ENCODE measurements at regions not wholly inside any gene's neighbourhood (a gene's known extent, or its start where the extent isn't known, plus 50 kb on each side); places are given as distances from the start of the nearest gene placed in this dataset.

GRCh38 chr17:72591289-72592241 lies 470.7 kb downstream of the SOX9 start:
- peaks cover 11 to 15% (median 13%) of the 10 kb centered on the region in 4 donors for H3K4me1 ChIP-seq (ENCODE audit: control insufficient read depth in 4 of 4, insufficient read depth in 4 of 4, low read length in 3 of 4)
- H3K9ac ChIP-seq (ENCODE audit: low read depth in 1 of 2, low read length in 2 of 2) = no peak overlapping the region
- H3K36me3 ChIP-seq (ENCODE audit: control insufficient read depth in 4 of 4, insufficient read depth in 3 of 4, low read depth in 1 of 4, low read length in 3 of 4) = no peaks in the 10 kb centered on the region
- H3K4me3 ChIP-seq (ENCODE audit: low read depth in 1 of 3, low read length in 3 of 3) = peak overlapping the region in 2 of 3 donors; percentile 47 to 48
- no peak overlapping the region for H3K27ac ChIP-seq (ENCODE audit: low read depth in 1 of 2, low read length in 2 of 2)
- peaks cover 2 to 9% (median 6%) of the 10 kb centered on the region in 4 donors for H3K27me3 ChIP-seq (ENCODE audit: control insufficient read depth in 4 of 4, insufficient read depth in 4 of 4, low read length in 3 of 4)
- no peak for TF ChIP-seq FOXA1 (IDR thresholded peaks at IDR 0.05)
- no peak for TF ChIP-seq EGR1 (IDR thresholded peaks at IDR 0.05; ENCODE audit: low read depth in 2 of 2)
- TF ChIP-seq GABPA (IDR thresholded peaks at IDR 0.05 in 1 of 2, conservative IDR thresholded peaks at IDR 0.05 in 1 of 2) = no peak
- TF ChIP-seq RAD21 (IDR thresholded peaks at IDR 0.05) = no peak
- no peak for TF ChIP-seq CTCF (IDR thresholded peaks at IDR 0.05; ENCODE audit: low read depth, low read length, missing input control)
- TF ChIP-seq RXRA (IDR thresholded peaks at IDR 0.05) = no peak
- TF ChIP-seq HNF4A (conservative IDR thresholded peaks at IDR 0.05) = no peak
- no peak for DNase-seq (ENCODE audit: low spot score)
- no peaks in the 10 kb centered on the region for H3K9me3 ChIP-seq (ENCODE audit: control insufficient read depth in 4 of 4, low read length in 3 of 4)
- WGBS = 3% methylated on average over 62 of the region's 62 CpGs

- H3K4me1 ChIP-seq (ENCODE audit: control insufficient read depth in 4 of 4, insufficient read depth in 4 of 4, low read length in 3 of 4) = peaks cover 11 to 15% (median 13%) of the 10 kb centered on the region in 4 donors
Observed at GRCh38 chr17:72592242-72592966, 471.6 kb downstream of the SOX9 start.

DNA sequence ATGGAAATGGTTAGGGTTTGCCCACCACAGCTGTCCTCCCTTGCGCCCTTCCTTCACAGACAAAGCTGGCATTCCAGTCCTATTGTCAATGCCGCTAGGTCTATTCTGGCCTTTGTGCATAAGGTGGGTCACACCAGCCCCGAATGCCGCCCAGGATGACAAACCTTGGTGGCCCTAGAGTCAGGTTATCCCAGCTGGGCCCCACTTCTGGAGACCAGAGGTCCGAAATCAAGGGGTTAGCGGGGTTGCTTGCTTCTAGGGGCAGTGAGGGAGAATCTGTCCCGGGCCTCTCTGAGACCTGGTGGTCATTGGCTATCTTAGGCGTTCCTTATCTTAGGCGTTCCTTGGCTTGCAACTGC lies 472.1 kb downstream of the SOX9 start:
- WGBS = 75% methylated on average over 9 of the region's 9 CpGs
- no peak overlapping the region for H3K4me3 ChIP-seq (ENCODE audit: low read depth in 1 of 3, low read length in 3 of 3)
- peaks cover 11 to 15% (median 13%) of the 10 kb centered on the region in 4 donors for H3K4me1 ChIP-seq (ENCODE audit: control insufficient read depth in 4 of 4, insufficient read depth in 4 of 4, low read length in 3 of 4)
- H3K27ac ChIP-seq (ENCODE audit: low read depth in 1 of 2, low read length in 2 of 2) = no peak overlapping the region
- no peak for DNase-seq (ENCODE audit: low spot score)
- peaks cover 2 to 9% (median 7%) of the 10 kb centered on the region in 4 donors for H3K27me3 ChIP-seq (ENCODE audit: control insufficient read depth in 4 of 4, insufficient read depth in 4 of 4, low read length in 3 of 4)
- no peak overlapping the region for H3K9ac ChIP-seq (ENCODE audit: low read depth in 1 of 2, low read length in 2 of 2)
- no peaks in the 10 kb centered on the region for H3K36me3 ChIP-seq (ENCODE audit: control insufficient read depth in 4 of 4, insufficient read depth in 3 of 4, low read depth in 1 of 4, low read length in 3 of 4)
- H3K9me3 ChIP-seq (ENCODE audit: control insufficient read depth in 4 of 4, low read length in 3 of 4) = no peaks in the 10 kb centered on the region
- TF ChIP-seq HNF4A (conservative IDR thresholded peaks at IDR 0.05) (no peak), GABPA (IDR thresholded peaks at IDR 0.05 in 1 of 2, conservative IDR thresholded peaks at IDR 0.05 in 1 of 2) (no peak), NR2F2 (IDR thresholded peaks at IDR 0.05) (no peak), RAD21 (IDR thresholded peaks at IDR 0.05) (no peak), EGR1 (IDR thresholded peaks at IDR 0.05; ENCODE audit: low read depth in 2 of 2) (no peak), ATF3 (IDR thresholded peaks at IDR 0.05) (no peak), HNF4G (IDR thresholded peaks at IDR 0.05) (no peak), SP1 (IDR thresholded peaks at IDR 0.05) (no peak), TAF1 (conservative IDR thresholded peaks at IDR 0.05) (no peak), FOXA2 (IDR thresholded peaks at IDR 0.05) (no peak), CTCF (IDR thresholded peaks at IDR 0.05; ENCODE audit: low read depth, low read length, missing input control) (no peak)
- TF ChIP-seq, protein P1, sequence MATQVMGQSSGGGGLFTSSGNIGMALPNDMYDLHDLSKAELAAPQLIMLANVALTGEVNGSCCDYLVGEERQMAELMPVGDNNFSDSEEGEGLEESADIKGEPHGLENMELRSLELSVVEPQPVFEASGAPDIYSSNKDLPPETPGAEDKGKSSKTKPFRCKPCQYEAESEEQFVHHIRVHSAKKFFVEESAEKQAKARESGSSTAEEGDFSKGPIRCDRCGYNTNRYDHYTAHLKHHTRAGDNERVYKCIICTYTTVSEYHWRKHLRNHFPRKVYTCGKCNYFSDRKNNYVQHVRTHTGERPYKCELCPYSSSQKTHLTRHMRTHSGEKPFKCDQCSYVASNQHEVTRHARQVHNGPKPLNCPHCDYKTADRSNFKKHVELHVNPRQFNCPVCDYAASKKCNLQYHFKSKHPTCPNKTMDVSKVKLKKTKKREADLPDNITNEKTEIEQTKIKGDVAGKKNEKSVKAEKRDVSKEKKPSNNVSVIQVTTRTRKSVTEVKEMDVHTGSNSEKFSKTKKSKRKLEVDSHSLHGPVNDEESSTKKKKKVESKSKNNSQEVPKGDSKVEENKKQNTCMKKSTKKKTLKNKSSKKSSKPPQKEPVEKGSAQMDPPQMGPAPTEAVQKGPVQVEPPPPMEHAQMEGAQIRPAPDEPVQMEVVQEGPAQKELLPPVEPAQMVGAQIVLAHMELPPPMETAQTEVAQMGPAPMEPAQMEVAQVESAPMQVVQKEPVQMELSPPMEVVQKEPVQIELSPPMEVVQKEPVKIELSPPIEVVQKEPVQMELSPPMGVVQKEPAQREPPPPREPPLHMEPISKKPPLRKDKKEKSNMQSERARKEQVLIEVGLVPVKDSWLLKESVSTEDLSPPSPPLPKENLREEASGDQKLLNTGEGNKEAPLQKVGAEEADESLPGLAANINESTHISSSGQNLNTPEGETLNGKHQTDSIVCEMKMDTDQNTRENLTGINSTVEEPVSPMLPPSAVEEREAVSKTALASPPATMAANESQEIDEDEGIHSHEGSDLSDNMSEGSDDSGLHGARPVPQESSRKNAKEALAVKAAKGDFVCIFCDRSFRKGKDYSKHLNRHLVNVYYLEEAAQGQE (IDR thresholded peaks at IDR 0.05) = no peak

More at GRCh38 chr17:72592242-72592966, 471.6 kb downstream of the SOX9 start:
- Histone ChIP-seq H3K27ac (ENCODE audit: low read depth in 1 of 2, low read length in 2 of 2) (no peak overlapping the region), H3K4me3 (ENCODE audit: low read depth in 1 of 3, low read length in 3 of 3) (peak overlapping the region in 2 of 3 donors; percentile 48 to 58), H3K36me3 (ENCODE audit: control insufficient read depth in 4 of 4, insufficient read depth in 3 of 4, low read depth in 1 of 4, low read length in 3 of 4) (no peaks in the 10 kb centered on the region), H3K9me3 (ENCODE audit: control insufficient read depth in 4 of 4, low read length in 3 of 4) (no peaks in the 10 kb centered on the region), H3K9ac (ENCODE audit: low read depth in 1 of 2, low read length in 2 of 2) (no peak overlapping the region), H3K27me3 (ENCODE audit: control insufficient read depth in 4 of 4, insufficient read depth in 4 of 4, low read length in 3 of 4) (peaks cover 2 to 9% (median 6%) of the 10 kb centered on the region in 4 donors)
- peak; percentile 69 for DNase-seq (ENCODE audit: low spot score)
- WGBS = 3% methylated on average over 71 of the region's 71 CpGs
- TF ChIP-seq TAF1 (conservative IDR thresholded peaks at IDR 0.05) (no peak), ATF3 (IDR thresholded peaks at IDR 0.05) (no peak), HNF4G (IDR thresholded peaks at IDR 0.05) (no peak), HNF4A (conservative IDR thresholded peaks at IDR 0.05) (no peak)

All from liver (tissue), 8 donors.